A673 (cell line): ENCODE measurements at regions not wholly inside any gene's neighbourhood (a gene's known extent, or its start where the extent isn't known, plus 50 kb on each side); places are given as distances from the start of the nearest gene placed in this dataset.

ENCODE experiments used
- EZH2 ChIP-seq: fragments of 200-600 bp; sonication (generic); IDR thresholded peaks from 2 replicates; pipeline ENCODE4 v1.6.1; 2017; ENCODE audit warnings: borderline replicate concordance, low read depth, mild to moderate bottlenecking, mixed read lengths, antibody characterized with exemption, low read length; ENCODE audit not compliant: poor library complexity, severe bottlenecking
- TF ChIP-seq, protein P1 (sequence below): fragments of 300-800, 200-600 bp; sonication (generic); conservative IDR thresholded peaks from 2 replicates; pipeline ENCODE4 v1.5.1; 2017; ENCODE audit warnings: low read depth, mild to moderate bottlenecking, antibody characterized with exemption, low read length, moderate library complexity, mixed read lengths

DNA sequence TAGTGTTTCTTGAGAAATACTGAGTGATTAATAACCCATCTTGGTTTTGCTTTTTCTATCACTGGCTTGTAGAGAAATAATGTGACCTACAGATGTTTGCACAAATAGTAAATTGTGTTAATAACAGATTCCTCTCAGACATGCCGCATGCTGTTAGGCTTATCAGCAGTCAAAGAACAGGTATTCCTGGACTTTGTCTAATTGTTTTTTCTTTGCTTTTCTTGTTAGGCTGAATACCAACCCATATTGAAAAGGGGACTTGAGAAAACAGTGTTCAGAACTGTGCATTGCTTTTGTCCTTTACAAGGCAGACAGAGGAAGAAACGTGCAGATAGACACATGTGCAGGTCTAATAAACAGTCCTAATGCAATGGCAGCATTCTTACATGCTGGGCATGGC is 51.0 kb upstream of the RARB start:
- TF ChIP-seq, protein P1, sequence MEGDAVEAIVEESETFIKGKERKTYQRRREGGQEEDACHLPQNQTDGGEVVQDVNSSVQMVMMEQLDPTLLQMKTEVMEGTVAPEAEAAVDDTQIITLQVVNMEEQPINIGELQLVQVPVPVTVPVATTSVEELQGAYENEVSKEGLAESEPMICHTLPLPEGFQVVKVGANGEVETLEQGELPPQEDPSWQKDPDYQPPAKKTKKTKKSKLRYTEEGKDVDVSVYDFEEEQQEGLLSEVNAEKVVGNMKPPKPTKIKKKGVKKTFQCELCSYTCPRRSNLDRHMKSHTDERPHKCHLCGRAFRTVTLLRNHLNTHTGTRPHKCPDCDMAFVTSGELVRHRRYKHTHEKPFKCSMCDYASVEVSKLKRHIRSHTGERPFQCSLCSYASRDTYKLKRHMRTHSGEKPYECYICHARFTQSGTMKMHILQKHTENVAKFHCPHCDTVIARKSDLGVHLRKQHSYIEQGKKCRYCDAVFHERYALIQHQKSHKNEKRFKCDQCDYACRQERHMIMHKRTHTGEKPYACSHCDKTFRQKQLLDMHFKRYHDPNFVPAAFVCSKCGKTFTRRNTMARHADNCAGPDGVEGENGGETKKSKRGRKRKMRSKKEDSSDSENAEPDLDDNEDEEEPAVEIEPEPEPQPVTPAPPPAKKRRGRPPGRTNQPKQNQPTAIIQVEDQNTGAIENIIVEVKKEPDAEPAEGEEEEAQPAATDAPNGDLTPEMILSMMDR = no peak
- no peak for TF ChIP-seq EZH2
